GM13977 (cell line): ENCODE measurements at regions not wholly inside any gene's neighbourhood (a gene's known extent, or its start where the extent isn't known, plus 50 kb on each side); places are given as distances from the start of the nearest gene placed in this dataset.

ENCODE experiments used
- DNase-seq: peaks from one replicate; pipeline ENCODE4 v3.0.0; 2012; ENCODE audit warnings: low spot score
- CTCF ChIP-seq: IDR thresholded peaks from 2 replicates; pipeline ENCODE4 v1.5.1; 2012; ENCODE audit warnings: mild to moderate bottlenecking, control low read depth; ENCODE audit not compliant: insufficient read depth; ENCODE audit errors: extremely low read depth, missing control alignments
- in situ Hi-C: fragments of 300-500 bp; cut with MboI; formaldehyde crosslinking; loops from one replicate; pipeline ENCODE4 v1.12.0; 2022; ENCODE audit warnings: low sequenced_read_pairs, low pct_unique_long_range_greater_than_20kb, mixed read lengths, inconsistent platforms; ENCODE audit not compliant: unreplicated experiment

GRCh38 chr4:95627709-95628108 is 78.9 kb upstream of the UNC5C start:
- TF ChIP-seq CTCF = no peak
- in situ Hi-C loops = no loop called here
- no peak for DNase-seq

GRCh38 chr4:95627024-95627605 is 78.3 kb upstream of the UNC5C start:
- in situ Hi-C loops = no loop called here
- TF ChIP-seq CTCF = no peak
- DNase-seq = no peak

- DNase-seq = no peak
- in situ Hi-C loops = no loop called here
- TF ChIP-seq CTCF = no peak
Observed at GRCh38 chr4:95625020-95625419, 76.2 kb upstream of the UNC5C start.

- no peak for DNase-seq
- no peak for TF ChIP-seq CTCF
- in situ Hi-C loops = no loop called here
Observed at GRCh38 chr4:95619525-95620443, 71.0 kb upstream of the UNC5C start.

GRCh38 chr4:95614684-95615205 is 66.0 kb upstream of the UNC5C start:
- no peak for DNase-seq
- no peak for TF ChIP-seq CTCF
- in situ Hi-C loops = no loop called here

- no peak for TF ChIP-seq CTCF
- DNase-seq = no peak
- in situ Hi-C loops = no loop called here
Observed at GRCh38 chr4:95610061-95610569, 61.3 kb upstream of the UNC5C start.
